WTC11 (cell line): ENCODE measurements at regions not wholly inside any gene's neighbourhood (a gene's known extent, or its start where the extent isn't known, plus 50 kb on each side); places are given as distances from the start of the nearest gene placed in this dataset.

Source experiments
- ATAC-seq: fragments of 200-7000 bp; cut with Tn5 transposase; 2 replicates; pipeline ENCODE4 v1.10.0; 2021; ENCODE audit warnings: mild to moderate bottlenecking, moderate library complexity
- CTCF ChIA-PET: fragments of 300-600 bp; sonication (Branson Sonifier 250); formaldehyde crosslinking; loops from one replicate; lab custom pipeline; 2021; ENCODE audit warnings: antibody characterized with exemption; lab: Charles Lee
- POLR2A ChIA-PET: fragments of 350-600 bp; sonication (Branson Sonifier 250); formaldehyde crosslinking; loops from one replicate; lab custom pipeline; 2021; ENCODE audit warnings: antibody characterized with exemption; lab: Charles Lee
- DNase-seq: peaks from one replicate; pipeline ENCODE4 v3.0.0; 2021; ENCODE audit warnings: low spot score
- H3K27ac Mint-ChIP-seq: 2 replicates; pipeline ENCODE4 v1.8.0; 2021; ENCODE audit warnings: mixed read lengths
- H3K27me3 Mint-ChIP-seq: 2 replicates; pipeline ENCODE4 v1.8.0; 2021; ENCODE audit warnings: low read depth, mild to moderate bottlenecking, moderate library complexity, mixed read lengths
- H3K36me3 Mint-ChIP-seq: 2 replicates; pipeline ENCODE4 v1.8.0; 2021; ENCODE audit warnings: mixed read lengths
- H3K4me1 Mint-ChIP-seq: 2 replicates; pipeline ENCODE4 v1.8.0; 2022; ENCODE audit warnings: mixed read lengths
- H3K4me3 Mint-ChIP-seq: 2 replicates; pipeline ENCODE4 v1.8.0; 2021; ENCODE audit warnings: mild to moderate bottlenecking, moderate library complexity, mixed read lengths
- H3K9me3 Mint-ChIP-seq: 2 replicates; pipeline ENCODE4 v1.8.0; 2021; ENCODE audit warnings: mixed read lengths
- CREB1 ChIP-seq: sonication (generic); formaldehyde crosslinking; IDR thresholded peaks from 2 replicates; pipeline ENCODE4 v1.8.0; 2023; ENCODE audit warnings: mild to moderate bottlenecking, missing genetic modification reagents
- ETV6 ChIP-seq: sonication (generic); formaldehyde crosslinking; IDR thresholded peaks from 2 replicates; pipeline ENCODE4 v1.8.1; 2022; ENCODE audit warnings: mild to moderate bottlenecking, missing genetic modification reagents
- FOXK1 ChIP-seq: sonication (generic); formaldehyde crosslinking; IDR thresholded peaks from 2 replicates; pipeline ENCODE4 v1.8.0; 2022; ENCODE audit warnings: mild to moderate bottlenecking, moderate library complexity, missing genetic modification reagents
- JAZF1 ChIP-seq: fragments of 250-450 bp; sonication (Bioruptor Pico); IDR thresholded peaks from 2 replicates; pipeline ENCODE4 v1.9.0; 2021; ENCODE audit warnings: moderate library complexity, mild to moderate bottlenecking, inconsistent platforms
- RELA ChIP-seq: sonication (generic); formaldehyde crosslinking; IDR thresholded peaks from 2 replicates; pipeline ENCODE4 v1.8.1; 2022; ENCODE audit warnings: missing genetic modification reagents, mild to moderate bottlenecking, borderline replicate concordance
- SP1 ChIP-seq: sonication (generic); formaldehyde crosslinking; conservative IDR thresholded peaks from 2 replicates; pipeline ENCODE4 v1.8.1; 2022; ENCODE audit warnings: missing genetic modification reagents
- TEAD1 ChIP-seq: sonication (generic); formaldehyde crosslinking; IDR thresholded peaks from 2 replicates; pipeline ENCODE4 v1.8.0; 2022; ENCODE audit warnings: mild to moderate bottlenecking, missing genetic modification reagents
- ZMAT4 ChIP-seq: fragments of 250-450 bp; sonication (Bioruptor Pico); IDR thresholded peaks from 2 replicates; pipeline ENCODE4 v1.9.0; 2021; ENCODE audit warnings: mild to moderate bottlenecking
- ZNF281 ChIP-seq: sonication (generic); formaldehyde crosslinking; IDR thresholded peaks from 2 replicates; pipeline ENCODE4 v1.8.0; 2023; ENCODE audit warnings: mild to moderate bottlenecking, missing genetic modification reagents
- ZNF425 ChIP-seq: fragments of 250-450 bp; sonication (Bioruptor Pico); conservative IDR thresholded peaks from 2 replicates; pipeline ENCODE4 v1.9.0; 2021; ENCODE audit warnings: mild to moderate bottlenecking
- ZNF532 ChIP-seq: fragments of 250-450 bp; sonication (Bioruptor Pico); IDR thresholded peaks from 2 replicates; pipeline ENCODE4 v1.9.0; 2021; ENCODE audit warnings: mild to moderate bottlenecking, borderline replicate concordance
- TF ChIP-seq, protein P1 (sequence below): fragments of 250-450 bp; sonication (Bioruptor Pico); IDR thresholded peaks from 2 replicates; pipeline ENCODE4 v1.9.0; 2021; ENCODE audit warnings: moderate library complexity, mild to moderate bottlenecking, inconsistent platforms, borderline replicate concordance
- TF ChIP-seq, protein P2 (sequence below): sonication (generic); formaldehyde crosslinking; conservative IDR thresholded peaks from 2 replicates; pipeline ENCODE4 v1.8.1; 2023; ENCODE audit warnings: mild to moderate bottlenecking, low read depth, missing genetic modification reagents, moderate library complexity
- TF ChIP-seq, protein P3 (sequence below): fragments of 250-450 bp; sonication (Bioruptor Pico); IDR thresholded peaks from 2 replicates; pipeline ENCODE4 v2.1.2; 2022; ENCODE audit warnings: mild to moderate bottlenecking, moderate library complexity

- ChIA-PET POLR2A (no interaction called here), CTCF (interaction anchor here (0.7 to 0.9 kb wide), 2 partner anchors 23 to 160 kb away, joined by 3 to 7 read pairs; no protein-coding TSS in a partner anchor)
- no peaks in the 10 kb centered on the region for H3K36me3 Mint-ChIP-seq
- ATAC-seq (no peak), DNase-seq (no peak)
- H3K27me3 Mint-ChIP-seq = no peaks in the 10 kb centered on the region
- H3K27ac Mint-ChIP-seq = no peak overlapping the region
- H3K9me3 Mint-ChIP-seq = no peaks in the 10 kb centered on the region
- H3K4me1 Mint-ChIP-seq = peaks cover 32% of the 10 kb centered on the region
- no peak overlapping the region for H3K4me3 Mint-ChIP-seq
- TF ChIP-seq, protein P1, sequence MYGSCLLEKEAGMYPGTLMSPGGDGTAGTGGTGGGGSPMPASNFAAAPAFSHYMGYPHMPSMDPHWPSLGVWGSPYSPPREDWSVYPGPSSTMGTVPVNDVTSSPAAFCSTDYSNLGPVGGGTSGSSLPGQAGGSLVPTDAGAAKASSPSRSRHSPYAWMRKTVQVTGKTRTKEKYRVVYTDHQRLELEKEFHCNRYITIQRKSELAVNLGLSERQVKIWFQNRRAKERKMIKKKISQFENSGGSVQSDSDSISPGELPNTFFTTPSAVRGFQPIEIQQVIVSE (CRISPR knock-in tag) = no peak
- TF ChIP-seq ZNF532 = no peak
- TF ChIP-seq TEAD1 (CRISPR knock-in tag) = no peak
- TF ChIP-seq SP1 = no peak
- no peak for TF ChIP-seq RELA
- no peak for TF ChIP-seq FOXK1 (CRISPR knock-in tag)
- TF ChIP-seq, protein P2, sequence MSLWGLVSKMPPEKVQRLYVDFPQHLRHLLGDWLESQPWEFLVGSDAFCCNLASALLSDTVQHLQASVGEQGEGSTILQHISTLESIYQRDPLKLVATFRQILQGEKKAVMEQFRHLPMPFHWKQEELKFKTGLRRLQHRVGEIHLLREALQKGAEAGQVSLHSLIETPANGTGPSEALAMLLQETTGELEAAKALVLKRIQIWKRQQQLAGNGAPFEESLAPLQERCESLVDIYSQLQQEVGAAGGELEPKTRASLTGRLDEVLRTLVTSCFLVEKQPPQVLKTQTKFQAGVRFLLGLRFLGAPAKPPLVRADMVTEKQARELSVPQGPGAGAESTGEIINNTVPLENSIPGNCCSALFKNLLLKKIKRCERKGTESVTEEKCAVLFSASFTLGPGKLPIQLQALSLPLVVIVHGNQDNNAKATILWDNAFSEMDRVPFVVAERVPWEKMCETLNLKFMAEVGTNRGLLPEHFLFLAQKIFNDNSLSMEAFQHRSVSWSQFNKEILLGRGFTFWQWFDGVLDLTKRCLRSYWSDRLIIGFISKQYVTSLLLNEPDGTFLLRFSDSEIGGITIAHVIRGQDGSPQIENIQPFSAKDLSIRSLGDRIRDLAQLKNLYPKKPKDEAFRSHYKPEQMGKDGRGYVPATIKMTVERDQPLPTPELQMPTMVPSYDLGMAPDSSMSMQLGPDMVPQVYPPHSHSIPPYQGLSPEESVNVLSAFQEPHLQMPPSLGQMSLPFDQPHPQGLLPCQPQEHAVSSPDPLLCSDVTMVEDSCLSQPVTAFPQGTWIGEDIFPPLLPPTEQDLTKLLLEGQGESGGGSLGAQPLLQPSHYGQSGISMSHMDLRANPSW = no peak
- no peak for TF ChIP-seq ETV6 (CRISPR knock-in tag)
- no peak for TF ChIP-seq CREB1 (CRISPR knock-in tag)
- TF ChIP-seq, protein P3, sequence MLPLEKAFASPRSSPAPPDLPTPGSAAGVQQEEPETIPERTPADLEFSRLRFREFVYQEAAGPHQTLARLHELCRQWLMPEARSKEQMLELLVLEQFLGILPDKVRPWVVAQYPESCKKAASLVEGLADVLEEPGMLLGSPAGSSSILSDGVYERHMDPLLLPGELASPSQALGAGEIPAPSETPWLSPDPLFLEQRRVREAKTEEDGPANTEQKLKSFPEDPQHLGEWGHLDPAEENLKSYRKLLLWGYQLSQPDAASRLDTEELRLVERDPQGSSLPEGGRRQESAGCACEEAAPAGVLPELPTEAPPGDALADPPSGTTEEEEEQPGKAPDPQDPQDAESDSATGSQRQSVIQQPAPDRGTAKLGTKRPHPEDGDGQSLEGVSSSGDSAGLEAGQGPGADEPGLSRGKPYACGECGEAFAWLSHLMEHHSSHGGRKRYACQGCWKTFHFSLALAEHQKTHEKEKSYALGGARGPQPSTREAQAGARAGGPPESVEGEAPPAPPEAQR = no peak
- TF ChIP-seq ZMAT4 = no peak
- TF ChIP-seq ZNF281 (CRISPR knock-in tag) = no peak
- no peak for TF ChIP-seq ZNF425 (CRISPR knock-in tag)
- no peak for TF ChIP-seq JAZF1 (CRISPR knock-in tag)
These were observed 98.2 kb upstream of the PRKX start for GRCh38 chrX:3811331-3812311.
